Ovary (tissue), 7 donors: ENCODE measurements at regions not wholly inside any gene's neighbourhood (a gene's known extent, or its start where the extent isn't known, plus 50 kb on each side); places are given as distances from the start of the nearest gene placed in this dataset.
"Not testable (repeated sequence)": the region's sequence is repeated elsewhere in the genome, so short reads cannot be mapped to it uniquely, and the experiment has no call there.

Source experiments
- DNase-seq, 5 donors: peaks; one replicate each; pipeline ENCODE4 v3.0.0-alpha.2; 2019 to 2020
- H3K27ac ChIP-seq, 2 donors: fragments of 200-600 bp; one replicate each; pipeline versions ENCODE4 v1.5.1 to v1.8.0; 2019 to 2022
- H3K27me3 ChIP-seq: fragments of 200-600 bp; one replicate; pipeline ENCODE4 v1.8.0; 2022
- H3K36me3 ChIP-seq: fragments of 200-600 bp; sonication (generic); one replicate; pipeline ENCODE4 v1.5.1; 2019
- H3K4me1 ChIP-seq: one replicate; pipeline ENCODE4 v1.8.1; 2013; ENCODE audit warnings: mild to moderate bottlenecking, moderate library complexity; ENCODE audit not compliant: insufficient read depth
- H3K4me3 ChIP-seq: fragments of 200-600 bp; sonication (generic); one replicate; pipeline ENCODE4 v1.5.1; 2017
- H3K9me3 ChIP-seq, 2 donors: fragments of 200-600 bp in 1 of 2; sonication (generic) in 1 of 2; one replicate each; pipeline versions ENCODE4 v1.5.1 to v1.8.1; 2013 to 2019; ENCODE audit warnings: mild to moderate bottlenecking in 1 of 2, moderate library complexity in 1 of 2
- EP300 ChIP-seq: sonication (generic); formaldehyde crosslinking; IDR thresholded peaks from one replicate; pipeline ENCODE4 v1.6.1; 2017; ENCODE audit warnings: antibody characterized with exemption
- POLR2A ChIP-seq: fragments of 450-650 bp; IDR thresholded peaks from one replicate; pipeline ENCODE4 v1.6.1; 2017; ENCODE audit warnings: antibody characterized with exemption, mild to moderate bottlenecking, moderate library complexity
- WGBS, 3 donors: extraction: QIAGEN DNeasy Blood & Tissue Kit in 1 of 3; methylation state at CpG; one replicate each; pipeline versions ENCODE4 v1.1.5 to v1.1.7; 2013 to 2017; 5-methylcytosine and 5-hydroxymethylcytosine counted together
- intact Hi-C, 4 donors: fragments of 100-400 bp; cut with DNase I; formaldehyde crosslinking; loops; one replicate each; pipeline versions ENCODE4 v1.11.0 to v1.15.1; 2022 to 2023
- TF ChIP-seq, protein P1 (sequence below), 3 donors: fragments of 450-650 bp in 2 of 3; fragments of 200-600 bp in 1 of 3; IDR thresholded peaks; one replicate each; pipeline versions ENCODE4 v1.5.1 to v1.8.0; 2016 to 2022; ENCODE audit warnings: antibody characterized with exemption in 3 of 3, mild to moderate bottlenecking in 1 of 3
- donor health status: DM: no; HTN: no; CAD: no; lungs with moderate emphysema.
- donor health status: DM: no; HTN: no; CAD: no.
- donor health status: Bipolar disorder and iron deficiency.
- donor health status: DM: no; HTN: no; CAD: no.
- donor health status: DM: yes; HTN: yes; CAD: no.

DNA sequence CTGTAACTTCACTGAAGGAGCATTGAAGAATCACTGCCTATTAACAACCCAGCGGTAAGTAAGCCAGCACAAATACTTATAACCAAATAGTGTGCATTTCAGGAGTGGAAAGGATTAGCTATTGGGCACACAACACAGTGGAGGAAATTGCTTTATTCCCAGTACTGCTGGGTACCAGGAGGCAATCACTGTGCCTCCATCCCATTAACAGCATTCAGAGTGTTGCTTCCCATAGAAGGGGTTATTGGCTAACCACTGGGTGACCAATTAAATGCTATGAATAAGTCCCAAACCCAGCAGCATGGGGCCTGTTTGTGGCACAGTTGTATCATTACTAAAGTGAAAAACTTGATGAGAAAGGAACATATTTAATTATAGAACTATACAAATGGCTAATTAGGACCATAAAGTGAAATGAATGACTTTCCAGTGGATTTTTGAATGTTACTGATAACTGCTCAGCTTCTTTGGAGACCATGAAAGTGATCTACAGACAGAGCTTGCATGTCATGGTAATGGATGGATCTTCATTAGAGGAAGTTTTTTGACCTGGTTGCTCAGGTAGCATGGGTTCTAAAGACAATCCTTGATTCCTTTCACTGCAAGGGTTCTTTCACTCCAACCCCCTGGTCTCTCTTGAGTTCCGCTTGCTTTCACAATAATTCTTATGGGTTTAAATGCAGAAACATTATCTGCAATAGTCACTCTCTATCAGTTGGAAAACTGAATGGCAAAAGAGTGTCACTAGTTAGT, 413.3 kb upstream of the RORB start:
- intact Hi-C loops: no loop called here
- no peaks in the 10 kb centered on the region for H3K4me1 ChIP-seq
- no peak overlapping the region for H3K27ac ChIP-seq
- DNase-seq: no peak
- no peak overlapping the region for H3K4me3 ChIP-seq
- no peaks in the 10 kb centered on the region for H3K27me3 ChIP-seq
- H3K9me3 ChIP-seq: no peaks in the 10 kb centered on the region
- H3K36me3 ChIP-seq: no peaks in the 10 kb centered on the region
- WGBS, 3 donors: 87 to 92% (median 88%) methylated on average over 2 of the region's 2 CpGs
- no peak for TF ChIP-seq POLR2A
- no peak for TF ChIP-seq EP300
- TF ChIP-seq, protein P1, sequence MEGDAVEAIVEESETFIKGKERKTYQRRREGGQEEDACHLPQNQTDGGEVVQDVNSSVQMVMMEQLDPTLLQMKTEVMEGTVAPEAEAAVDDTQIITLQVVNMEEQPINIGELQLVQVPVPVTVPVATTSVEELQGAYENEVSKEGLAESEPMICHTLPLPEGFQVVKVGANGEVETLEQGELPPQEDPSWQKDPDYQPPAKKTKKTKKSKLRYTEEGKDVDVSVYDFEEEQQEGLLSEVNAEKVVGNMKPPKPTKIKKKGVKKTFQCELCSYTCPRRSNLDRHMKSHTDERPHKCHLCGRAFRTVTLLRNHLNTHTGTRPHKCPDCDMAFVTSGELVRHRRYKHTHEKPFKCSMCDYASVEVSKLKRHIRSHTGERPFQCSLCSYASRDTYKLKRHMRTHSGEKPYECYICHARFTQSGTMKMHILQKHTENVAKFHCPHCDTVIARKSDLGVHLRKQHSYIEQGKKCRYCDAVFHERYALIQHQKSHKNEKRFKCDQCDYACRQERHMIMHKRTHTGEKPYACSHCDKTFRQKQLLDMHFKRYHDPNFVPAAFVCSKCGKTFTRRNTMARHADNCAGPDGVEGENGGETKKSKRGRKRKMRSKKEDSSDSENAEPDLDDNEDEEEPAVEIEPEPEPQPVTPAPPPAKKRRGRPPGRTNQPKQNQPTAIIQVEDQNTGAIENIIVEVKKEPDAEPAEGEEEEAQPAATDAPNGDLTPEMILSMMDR (IDR thresholded peaks at IDR 0.05): no peak

DNA sequence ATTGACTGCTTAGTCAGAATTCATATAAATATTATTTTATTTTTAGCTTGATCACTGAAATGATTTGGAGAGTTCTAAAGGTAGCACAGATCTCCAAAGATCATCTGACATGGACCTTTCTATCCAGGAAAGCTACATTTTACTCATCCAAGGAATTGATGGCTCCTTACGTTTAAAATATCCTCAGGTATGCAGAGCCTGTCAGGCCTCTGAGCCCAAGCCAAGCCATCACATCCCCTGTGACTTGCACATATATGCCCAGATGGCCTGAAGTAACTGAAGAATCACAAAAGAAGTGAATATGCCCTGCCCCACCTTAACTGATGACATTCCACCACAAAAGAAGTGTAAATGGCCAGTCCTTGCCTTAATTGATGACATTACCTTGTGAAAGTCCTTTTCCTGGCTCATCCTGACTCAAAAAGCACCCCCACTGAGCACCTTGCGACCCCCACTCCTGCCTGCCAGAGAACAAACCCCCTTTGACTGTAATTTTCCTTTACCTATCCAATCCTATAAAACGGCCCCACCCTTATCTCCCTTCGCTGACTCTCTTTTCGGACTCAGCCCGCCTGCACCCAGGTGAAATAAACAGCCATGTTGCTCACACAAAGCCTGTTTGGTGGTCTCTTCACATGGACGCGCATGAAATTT, 411.6 kb upstream of the RORB start:
- H3K4me3 ChIP-seq, H3K4me1 ChIP-seq, DNase-seq, H3K27ac ChIP-seq, H3K9me3 ChIP-seq, H3K27me3 ChIP-seq, intact Hi-C loops, H3K36me3 ChIP-seq: not testable (repeated sequence)
- 79 to 87% (median 85%) methylated on average over 8 of the region's 8 CpGs for WGBS, 3 donors

DNA sequence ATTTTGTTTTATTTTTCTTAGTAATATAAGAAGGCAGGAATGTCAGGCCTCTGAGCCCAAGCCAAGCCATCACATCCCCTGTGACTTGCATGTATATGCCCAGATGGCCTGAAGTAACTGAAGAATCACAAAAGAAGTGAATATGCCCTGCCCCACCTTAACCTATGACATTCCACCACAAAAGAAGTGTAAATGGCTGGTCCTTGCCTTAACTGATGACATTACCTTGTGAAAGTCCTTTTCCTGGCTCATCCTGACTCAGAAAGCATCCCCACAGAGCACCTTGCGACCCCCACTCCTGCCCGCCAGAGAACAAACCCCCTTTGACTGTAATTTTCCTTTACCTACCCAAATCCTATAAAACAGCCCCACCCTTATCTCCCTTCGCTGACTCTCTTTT, 406.2 kb upstream of the RORB start:
- DNase-seq, H3K4me1 ChIP-seq, H3K27me3 ChIP-seq, H3K36me3 ChIP-seq, intact Hi-C loops, H3K4me3 ChIP-seq, H3K27ac ChIP-seq, H3K9me3 ChIP-seq: not testable (repeated sequence)
- WGBS, 3 donors: 79 to 94% (median 86%) methylated on average over 3 of the region's 3 CpGs

DNA sequence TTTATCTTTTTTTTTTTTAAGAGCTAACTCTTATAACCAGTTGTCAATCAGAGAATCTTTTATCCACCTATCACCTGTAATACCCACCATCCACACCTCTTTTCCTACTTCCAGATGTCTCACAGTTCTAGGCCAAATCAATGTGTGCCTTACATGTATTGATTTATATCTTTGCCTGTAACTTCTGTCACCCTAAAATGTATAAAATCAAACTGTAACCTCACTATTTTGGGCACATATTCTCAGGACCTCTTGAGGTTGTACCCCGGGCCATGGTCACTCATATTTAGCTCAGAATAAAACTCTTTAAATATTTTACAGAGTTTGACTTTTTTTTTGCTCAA, 404.7 kb upstream of the RORB start:
- Histone ChIP-seq H3K9me3 (no peaks in the 10 kb centered on the region), H3K4me1 (no peaks in the 10 kb centered on the region), H3K27me3 (no peaks in the 10 kb centered on the region), H3K4me3 (no peak overlapping the region), H3K27ac (no peak overlapping the region), H3K36me3 (no peaks in the 10 kb centered on the region)
- intact Hi-C loops: no loop called here
- no peak for TF ChIP-seq EP300
- TF ChIP-seq POLR2A: no peak
- TF ChIP-seq, protein P1 (IDR thresholded peaks at IDR 0.05): no peak
- no peak for DNase-seq
- WGBS, 3 donors: 81 to 89% (median 82%) methylated on average over 1 of the region's 1 CpG

DNA sequence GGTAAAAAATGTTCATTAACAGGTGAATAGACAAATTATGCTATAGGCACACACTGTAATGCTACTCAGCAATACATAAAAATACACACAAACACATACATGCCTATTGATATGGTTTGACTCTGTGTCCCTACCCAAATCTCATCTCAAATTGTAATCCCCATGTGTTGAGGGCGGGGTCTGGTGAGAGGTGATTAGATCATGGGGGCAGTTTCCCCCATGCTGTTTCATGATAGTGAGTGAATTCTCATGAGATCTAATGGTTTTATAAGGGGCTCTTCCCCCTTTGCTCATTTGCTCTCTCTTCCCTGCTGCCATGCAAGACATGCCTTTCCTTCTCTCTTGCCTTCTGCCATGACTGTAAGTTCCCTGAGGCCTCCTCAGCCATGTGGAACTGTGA, 403.1 kb upstream of the RORB start:
- intact Hi-C loops, H3K4me3 ChIP-seq, H3K4me1 ChIP-seq, DNase-seq, H3K9me3 ChIP-seq, H3K27me3 ChIP-seq, H3K36me3 ChIP-seq, H3K27ac ChIP-seq: not testable (repeated sequence)
- WGBS, 3 donors: 89 to 90% (median 89%) methylated on average over 1 of the region's 1 CpG

DNA sequence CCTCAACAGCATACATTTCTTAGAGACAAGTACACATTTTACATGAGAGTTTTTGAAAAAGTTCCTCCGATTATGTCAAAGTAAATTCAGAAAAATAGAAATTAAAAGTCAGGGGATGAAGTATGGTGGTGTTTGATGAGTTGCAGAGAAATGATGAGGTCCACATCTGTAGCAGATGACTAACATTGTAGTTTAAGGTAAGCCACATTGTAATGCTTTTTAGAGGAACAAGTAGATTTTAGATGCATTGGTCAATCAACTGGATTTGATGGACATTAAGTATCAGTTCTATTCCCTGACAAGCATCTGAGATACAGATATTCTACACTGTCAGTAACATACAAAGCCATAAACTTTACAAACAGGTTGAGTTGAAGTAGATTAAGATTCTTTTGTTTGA, 402.4 kb upstream of the RORB start:
- Histone ChIP-seq H3K36me3 (no peaks in the 10 kb centered on the region), H3K4me3 (no peak overlapping the region), H3K4me1 (no peaks in the 10 kb centered on the region), H3K27me3 (no peaks in the 10 kb centered on the region), H3K27ac (no peak overlapping the region), H3K9me3 (no peaks in the 10 kb centered on the region)
- TF ChIP-seq, protein P1 (IDR thresholded peaks at IDR 0.05): no peak
- no peak for TF ChIP-seq POLR2A
- TF ChIP-seq EP300: no peak
- WGBS, 3 donors: 79 to 98% (median 86%) methylated on average over 1 of the region's 1 CpG
- DNase-seq: no peak
- intact Hi-C loops: no loop called here
